ENCODE measurements at regions not wholly inside any gene's neighbourhood (a gene's known extent, or its start where the extent isn't known, plus 50 kb on each side); places are given as distances from the start of the nearest gene placed in this dataset.

DNA sequence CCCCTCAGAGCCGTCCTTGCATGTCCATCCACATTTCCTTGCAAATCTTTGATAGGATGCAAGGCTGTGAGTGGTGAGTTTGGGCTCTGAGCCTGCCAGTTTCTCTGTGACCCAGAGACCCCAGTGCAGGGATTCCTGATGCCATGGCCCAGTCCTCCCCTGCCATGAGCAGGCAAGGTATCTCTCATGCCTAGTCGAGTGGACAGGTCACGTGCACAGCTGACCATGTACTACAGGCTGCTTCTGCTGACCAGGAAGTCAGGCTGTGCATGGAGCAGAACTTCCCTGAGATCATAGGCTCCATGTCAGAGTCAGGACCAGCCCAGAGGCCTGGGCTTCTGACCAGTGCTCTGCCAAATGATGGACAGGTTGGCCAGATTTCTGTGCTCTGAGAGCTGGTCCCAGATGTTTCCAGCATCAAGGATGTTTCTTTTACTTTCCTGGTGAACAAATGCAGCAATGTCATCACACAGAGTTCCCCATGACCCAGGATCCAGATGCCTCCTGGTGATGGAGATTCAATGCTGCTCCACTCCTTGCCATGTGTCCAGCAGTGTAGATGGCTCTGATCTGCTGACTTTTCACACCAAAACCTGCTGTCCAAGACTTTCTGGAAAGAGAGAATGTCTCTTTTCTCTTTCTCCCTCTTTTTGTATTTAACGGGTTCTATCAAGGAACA lies 321.6 kb upstream of the HS6ST1 start:
- peak; percentile 16 for DNase-seq

DNA sequence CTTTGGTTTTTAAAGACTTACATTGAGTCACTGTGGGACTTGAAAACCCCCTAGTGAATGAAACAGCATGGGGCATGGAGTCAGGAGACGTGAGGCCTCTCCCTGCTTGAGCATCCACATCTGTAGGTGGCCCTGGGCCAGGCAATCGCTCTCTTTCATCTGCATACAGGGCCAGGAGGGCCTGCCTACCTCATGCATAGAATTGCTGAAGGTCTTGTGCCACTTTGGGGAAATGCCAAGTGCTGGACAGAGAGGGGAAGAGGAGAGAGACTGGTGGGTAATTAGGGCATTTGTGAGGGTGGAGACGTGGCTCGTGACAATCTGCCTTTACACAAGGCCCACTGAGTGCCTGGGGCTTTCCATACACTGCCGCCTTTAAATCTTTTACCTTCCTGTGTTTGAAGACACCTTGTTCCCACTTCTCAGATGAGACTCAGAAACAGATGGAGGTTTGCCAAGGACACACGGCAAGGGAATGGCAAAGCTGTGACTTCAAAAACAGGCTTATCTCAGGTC lies 322.2 kb upstream of the HS6ST1 start:
- peak; percentile 27 for DNase-seq

DNA sequence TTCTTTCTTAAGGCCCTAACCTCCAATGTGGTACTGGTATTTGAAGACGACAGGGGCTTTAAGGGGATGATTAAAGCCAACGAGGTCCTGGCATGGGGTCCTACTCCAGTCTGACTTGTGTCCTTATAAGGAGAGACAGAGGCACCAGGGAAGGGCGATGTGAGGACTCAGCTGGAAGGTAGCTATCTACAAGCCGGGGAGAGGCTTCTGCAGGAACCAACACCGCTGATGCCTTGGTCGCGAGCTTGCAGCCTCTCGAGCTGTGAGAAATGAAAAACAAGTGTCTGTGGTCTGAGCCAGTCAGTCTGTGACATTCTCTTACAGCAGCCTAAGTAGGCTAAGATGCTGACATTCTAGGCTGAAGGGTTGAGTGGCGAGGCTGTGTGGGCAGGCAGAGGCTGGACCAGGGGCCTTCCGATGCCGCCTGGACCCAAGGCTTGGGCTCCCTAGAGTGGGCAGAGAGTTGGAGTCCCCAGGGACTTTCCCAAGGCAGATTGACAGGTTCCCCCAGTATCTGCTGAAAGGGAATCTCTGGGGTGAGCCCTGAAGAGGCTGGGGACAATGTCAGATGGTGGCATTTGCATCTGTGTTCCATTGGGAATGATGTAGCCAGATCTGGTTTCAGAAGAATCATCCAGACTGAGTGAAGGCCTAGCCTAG lies 322.9 kb upstream of the HS6ST1 start:
- DNase-seq: peak; percentile 7

DNA sequence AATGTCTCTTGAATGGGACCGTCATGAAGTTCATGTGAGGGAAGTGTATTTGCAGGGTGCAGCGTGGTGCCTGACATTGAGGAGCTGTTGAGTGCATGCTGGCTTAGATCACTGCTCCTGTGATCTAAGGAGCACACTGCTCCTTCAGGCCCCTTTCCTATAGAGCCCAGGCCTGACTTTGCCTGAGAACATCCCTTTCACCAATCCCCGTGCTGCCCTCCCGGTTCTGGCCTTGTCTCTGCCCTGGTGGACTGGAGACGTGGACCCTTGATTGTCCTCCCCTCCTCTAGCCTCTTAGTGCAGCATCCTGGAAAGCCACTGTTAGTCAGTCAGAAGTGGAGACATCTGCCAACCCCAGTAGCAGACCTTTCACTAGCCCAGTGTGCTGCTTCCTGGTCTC lies 323.6 kb upstream of the HS6ST1 start:
- DNase-seq: no peak

DNA sequence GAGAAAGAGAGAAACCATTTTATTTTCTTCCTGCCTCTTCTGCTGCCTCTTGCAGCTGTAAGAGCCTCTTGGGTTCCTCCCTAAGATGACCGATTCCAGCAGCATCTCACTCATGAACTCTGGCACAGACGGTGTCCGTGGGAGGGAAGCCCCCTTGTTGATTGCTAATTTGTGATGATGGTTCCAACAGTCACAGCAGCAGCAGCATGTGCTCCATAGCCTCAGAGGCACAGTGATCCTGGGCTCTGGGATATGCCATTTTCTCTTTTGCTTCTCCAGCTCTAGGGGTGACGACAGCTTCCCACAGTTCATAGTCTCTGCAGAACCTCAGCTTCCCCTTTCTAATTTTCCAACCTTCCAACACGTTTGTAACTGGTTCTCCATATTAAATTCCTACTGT lies 324.2 kb upstream of the HS6ST1 start:
- DNase-seq: peak; percentile 35

DNA sequence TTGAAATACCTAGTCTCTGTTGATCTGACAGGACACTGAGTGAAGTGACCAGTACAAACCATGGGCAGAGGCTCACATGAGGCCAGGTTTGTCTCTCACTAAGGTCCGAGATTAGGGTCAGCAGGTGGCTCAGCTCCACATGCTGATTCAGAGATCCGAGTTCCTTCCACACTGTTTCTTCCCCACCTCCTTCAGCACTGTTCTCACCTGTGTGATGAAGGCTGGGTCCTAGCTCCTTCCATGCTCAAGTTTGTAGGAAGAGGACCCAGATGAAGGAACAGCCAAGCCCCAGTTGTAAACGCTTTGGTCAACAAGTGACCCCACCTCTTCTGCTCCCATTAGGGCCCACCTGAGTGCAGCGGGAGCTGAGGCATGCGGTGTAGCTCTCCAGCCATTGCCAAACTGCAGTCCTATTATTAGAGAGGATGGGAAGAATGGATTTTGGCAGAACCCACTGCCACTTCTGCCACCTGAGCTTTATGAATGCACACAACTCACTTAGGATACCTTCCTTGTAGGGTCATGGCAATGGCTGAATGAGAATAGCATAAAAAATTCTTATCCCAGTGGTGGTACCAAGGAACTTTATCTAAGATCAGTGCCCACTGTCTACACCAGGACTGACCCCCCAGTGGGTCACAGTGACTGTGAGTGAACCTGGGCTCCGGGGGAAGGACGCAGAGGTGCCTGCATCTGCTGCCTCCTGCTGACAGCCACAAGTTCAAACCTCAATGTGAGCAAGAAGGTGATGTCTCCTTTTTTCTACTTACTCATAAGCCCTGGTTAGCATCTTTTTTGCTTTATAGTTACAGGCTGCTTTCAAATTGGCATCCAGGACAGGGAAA lies 324.8 kb upstream of the HS6ST1 start:
- DNase-seq: peak; percentile 11

DNA sequence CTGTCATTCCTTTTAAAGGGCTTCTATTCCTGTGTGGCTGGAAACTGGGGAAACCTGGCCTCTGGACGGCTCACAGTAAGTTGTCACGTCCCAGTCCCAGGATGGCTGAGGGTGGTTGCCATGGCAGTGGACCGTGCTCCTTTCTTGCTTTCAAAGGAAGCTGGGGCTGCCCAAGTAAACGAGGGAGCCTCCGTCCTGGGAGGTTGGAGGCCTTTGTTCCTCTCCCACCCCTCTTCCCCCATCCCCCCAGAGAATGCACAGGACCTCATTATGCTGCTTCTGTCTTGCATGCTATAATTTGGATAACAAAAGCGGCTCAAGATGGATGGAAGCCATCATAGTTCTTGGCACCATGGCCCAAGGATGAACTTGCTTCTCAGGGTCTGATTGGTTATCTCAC lies 325.5 kb upstream of the HS6ST1 start:
- DNase-seq: no peak

DNA sequence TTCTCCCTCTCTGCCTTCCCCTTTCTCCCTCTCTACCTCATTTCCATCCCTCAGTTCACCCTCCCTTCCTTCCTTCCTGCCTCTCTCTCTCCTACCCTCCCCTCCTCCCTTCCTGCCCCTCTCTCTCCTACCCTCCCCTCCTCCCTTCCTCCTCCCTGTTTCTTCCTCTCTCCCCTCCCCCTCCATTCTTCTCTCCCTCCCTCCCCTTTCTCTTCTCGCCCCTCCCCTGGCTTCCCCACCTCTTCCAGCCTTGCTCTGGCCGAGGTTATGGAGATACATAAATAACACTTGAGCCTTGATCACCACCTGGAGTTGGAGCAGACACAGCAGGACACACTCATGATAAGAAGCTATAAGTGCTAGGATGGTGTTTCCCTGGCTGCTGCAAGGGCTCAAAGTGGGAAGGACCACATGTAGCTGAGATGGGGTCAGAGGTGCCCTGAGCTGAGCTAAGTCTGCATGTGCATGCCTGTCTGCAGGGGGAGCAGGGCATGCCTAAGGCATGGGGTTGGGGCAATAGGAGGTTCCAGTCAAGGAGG lies 326.1 kb upstream of the HS6ST1 start:
- no peak for DNase-seq

DNA sequence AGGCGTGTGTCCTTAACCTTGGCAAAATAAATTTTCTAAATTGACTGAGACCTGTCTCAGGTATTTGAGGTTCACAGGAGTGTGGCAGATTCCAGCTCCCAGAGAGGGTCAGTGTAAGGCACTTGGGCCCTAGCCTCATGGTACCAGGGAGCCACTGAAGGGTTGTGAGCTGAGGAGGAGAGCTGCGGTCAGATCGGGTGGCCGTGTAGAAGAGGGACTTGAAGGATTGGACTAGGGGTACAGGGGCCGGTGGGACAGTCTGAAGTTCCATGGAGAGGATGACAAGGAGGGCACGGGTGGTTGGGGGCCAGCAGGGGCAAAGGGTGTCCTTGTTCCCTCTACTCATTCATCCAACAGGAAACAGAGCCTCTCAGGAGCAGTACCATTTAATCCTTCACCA lies 327.0 kb upstream of the HS6ST1 start:
- DNase-seq: no peak

DNA sequence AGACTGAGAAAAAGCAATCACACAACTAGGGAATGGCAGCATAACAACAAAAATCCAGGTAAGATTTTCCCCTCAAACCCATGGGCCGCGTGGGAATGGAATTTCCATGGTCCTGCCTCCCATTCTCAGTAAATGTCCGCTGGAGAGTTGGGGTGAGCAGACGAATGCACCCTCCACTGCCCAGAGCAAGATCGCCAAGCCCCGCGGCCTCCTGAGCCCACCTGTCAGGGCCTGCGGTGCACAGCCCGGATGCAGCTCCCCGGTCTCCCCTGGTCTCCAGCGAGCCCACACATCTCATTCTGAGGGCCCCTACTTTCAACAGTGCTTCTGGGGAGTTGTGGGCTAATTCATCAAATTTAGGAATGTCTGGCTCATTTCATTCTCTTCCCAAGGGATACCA lies 327.4 kb upstream of the HS6ST1 start:
- DNase-seq: no peak

DNA sequence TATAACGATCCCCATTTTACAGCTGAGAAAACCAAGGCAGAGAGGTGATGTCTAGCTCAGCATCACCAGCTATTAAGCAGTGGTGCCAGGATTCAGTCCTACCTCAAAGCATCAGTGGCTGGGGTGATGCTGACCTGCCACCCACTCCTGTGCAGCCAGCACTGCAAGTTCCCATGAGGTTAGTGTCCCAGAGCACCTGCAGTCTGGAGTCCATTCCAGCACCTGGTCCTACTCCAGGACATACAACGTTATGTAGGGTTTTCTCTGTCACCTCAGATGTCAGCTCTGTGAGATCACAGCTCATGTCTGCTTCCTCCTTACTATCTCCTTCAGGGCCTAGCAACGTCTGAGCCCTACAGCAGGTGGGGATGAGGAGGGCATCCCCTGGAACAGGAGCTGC lies 328.0 kb upstream of the HS6ST1 start:
- DNase-seq: no peak

DNA sequence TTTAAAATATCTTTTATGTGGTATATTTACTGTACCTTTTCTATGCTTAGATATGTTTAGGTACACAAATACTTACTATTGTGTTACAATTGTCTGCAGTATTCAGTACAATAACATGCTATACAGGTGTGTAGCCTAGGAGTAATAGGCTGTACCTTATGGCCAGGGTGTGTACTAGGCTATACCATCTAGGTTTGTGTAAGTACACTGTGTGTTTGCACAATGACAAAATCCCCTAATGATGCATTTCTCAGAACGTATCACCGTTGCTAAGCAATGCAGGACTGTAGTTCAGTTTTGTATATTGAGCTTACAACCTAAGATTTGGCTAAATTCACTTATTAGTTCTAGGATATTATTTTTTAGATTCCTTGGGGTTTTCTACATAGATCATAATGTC lies 332.3 kb upstream of the HS6ST1 start:
- DNase-seq: no peak

DNA sequence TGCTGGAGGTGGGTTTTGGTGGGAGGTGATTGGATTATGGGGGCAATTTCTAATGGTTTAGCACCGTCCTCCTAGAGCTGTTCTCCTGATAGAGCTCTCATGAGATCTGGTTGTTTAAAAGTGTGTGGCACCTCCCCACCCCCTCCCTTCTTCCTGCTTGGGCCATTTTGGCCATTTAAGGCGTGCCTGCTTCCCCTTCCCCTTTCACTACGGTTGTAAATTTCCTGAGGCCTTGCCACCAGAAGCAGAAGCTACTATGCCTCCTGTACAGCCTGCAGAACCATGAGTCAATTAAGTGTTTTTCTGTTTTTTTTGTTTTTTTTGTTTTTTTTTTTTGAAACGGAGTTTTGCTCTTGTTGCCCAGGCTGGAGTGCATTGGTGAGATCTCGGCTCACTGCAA lies 335.7 kb upstream of the HS6ST1 start:
- no peak for DNase-seq

DNA sequence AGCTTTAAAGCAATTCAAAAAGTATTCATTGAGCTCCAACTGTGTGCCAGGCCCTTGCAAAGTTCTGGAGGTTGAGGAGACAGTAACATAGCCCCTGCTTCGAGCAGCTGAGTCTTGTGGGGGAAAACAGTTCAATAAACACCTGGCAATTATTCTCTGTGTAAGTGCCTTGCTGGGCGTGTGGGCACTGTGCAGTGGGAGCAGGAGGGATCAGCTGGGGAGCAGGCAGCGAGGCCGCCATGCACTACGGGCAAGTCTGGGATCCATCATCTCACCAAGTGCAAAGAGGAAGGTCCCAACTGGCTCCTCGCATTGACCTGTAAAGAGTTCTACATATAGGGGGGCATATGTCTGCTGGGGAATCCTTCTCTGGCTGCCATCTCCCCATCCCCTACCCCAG lies 342.2 kb upstream of the HS6ST1 start:
- no peak for DNase-seq

DNA sequence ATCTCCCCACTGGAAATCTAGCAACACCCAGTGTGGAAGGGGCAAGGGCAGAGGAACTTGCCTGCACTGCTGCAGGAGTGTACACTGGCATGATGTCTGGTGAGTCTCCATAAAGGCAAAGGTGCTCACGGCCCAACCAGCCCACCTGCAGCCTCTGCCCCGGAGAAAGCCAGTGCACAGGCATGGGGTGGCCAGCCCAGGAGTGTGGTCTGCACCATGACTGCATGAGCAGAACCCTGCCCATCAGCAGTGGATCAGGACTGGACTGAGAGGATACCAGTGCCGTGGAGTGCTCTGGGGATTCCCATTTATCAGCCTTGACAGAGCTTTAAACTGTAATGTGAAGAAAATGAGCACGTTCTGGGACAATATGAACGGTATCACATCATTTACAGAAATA lies 342.6 kb upstream of the HS6ST1 start:
- no peak for DNase-seq

DNA sequence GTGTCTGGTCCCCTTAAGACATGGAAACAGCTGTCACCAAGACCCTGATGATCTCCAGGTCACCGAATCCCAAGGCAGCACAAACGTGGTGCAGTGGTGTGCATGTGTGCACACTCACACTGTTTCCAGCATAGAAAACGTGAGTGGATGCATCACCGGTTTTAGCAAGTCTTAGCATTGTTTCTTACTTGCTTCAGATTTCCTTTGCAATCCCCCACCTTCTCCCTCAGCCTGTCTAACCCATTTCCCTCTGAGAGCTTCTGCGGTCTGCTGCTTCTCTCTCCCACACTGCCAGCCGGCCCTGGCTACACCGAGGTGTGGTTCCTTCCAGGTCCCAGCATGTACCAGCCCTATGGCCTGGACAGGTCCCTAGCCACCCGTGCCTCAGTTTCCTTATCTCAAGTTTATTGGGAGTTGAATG lies 343.4 kb upstream of the HS6ST1 start:
- DNase-seq: no peak

DNA sequence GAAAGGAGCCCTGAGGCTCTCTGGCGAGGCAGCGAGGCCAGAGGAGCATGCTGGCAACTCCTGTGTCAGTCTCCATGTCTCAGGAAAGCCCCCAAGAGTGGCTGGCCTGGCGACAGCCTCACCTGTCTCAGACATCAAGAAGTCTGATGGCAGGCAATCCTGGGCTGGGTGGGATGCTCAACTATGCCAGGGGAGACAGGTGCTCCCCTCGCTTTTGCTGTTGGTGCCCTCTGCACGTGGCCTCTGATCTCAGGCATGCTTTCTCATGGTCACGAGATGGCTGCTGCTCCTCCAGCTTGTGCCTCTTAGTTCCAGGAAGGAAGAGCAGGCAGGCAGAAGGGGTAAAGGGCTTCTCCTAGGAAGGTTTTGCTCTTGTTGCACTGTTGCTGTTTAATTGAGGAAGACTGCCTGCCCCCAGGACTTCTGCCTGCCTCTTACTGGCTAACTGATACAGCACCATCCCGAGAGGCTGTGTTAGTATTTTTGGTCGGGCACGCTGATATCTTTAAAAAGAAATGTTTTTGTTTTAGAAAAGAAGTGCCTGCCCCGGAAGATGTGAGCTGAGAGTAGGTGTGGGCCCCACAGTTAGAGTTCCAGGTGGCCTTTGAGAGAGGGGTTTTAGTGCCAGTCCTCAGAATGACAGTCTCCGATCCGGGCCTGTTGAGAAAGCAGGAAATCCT lies 344.8 kb upstream of the HS6ST1 start:
- DNase-seq: no peak

DNA sequence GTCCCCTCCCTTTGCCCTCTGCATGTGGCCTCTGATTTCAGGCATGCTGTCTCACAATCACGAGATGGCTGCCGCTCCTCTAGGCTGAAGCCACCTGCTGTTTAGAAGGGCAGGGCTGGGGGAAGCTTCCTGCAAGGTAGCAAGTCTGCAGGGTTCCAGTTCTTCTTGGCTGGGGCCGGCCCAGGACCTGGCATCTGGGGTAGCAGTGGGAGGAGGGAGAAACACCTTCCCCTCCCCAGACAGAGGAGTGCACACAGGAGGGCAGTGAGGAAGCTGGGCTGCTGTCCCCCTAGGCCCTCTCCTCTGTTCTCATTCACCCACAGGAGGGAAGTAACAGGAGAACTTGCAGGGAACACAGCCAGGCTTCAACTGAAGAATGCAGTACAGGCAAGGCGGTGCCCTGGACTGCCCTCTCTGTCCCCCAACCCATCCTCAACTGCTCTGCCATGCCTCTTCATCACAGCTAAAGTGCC lies 345.9 kb upstream of the HS6ST1 start:
- no peak for DNase-seq

DNA sequence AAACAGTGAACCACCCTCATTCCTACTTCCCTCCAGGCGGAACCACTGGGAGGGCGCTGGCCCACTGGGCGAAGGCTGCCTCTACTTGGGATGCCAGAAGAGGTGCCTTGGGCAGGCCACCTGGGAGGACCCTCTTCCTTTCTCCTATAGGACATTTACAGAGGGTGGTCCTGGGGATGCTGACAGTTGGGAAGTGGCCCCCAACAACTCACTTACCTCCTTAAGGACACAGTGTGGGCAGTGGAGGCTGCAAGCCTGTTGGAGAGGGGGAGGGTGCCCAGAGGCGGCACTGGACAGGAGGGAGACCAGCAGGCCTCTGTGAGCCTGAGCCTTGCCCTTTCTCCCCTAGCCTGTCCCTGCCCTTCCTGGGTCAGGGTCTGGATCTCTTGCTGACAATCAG lies 346.4 kb upstream of the HS6ST1 start:
- DNase-seq: no peak

DNA sequence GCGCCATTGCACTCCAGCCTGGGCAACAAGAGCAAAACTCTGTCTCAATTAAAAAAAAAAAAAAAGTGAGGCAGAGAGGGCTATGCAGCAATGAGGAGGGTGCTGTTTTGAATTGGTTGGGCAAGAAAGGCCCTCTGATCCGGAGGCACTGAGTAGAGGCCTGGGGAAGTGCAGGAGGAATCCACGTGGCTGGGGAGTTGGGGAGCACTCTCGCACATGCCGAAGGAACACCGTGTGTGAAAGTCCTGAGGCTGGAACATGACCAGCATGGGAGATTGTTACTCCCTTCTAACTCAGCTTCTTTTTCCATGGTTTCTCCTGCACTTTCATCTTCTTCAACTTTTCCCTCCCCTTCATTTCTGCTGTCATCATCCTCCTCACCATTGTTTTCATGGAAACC lies 347.9 kb upstream of the HS6ST1 start:
- no peak for DNase-seq

DNA sequence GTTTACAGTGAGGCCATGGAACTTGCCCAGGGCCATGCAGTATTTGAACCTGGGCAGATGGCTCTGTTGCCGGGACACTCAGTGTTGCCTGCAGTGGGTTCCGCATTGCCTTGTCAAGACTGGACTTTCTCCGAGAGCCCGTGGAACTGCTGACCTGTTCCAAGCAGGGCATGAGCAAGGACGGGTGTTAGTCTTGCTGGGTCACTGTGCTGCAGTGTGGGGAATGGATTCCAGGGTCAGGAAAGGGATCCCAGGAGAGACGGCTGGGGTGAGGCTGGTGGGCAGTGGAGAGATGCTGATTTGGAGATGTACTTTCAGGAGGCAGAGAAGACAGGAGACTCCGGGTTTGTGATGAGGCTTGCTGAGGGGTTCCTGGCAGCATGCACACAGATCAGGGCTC lies 348.7 kb upstream of the HS6ST1 start:
- no peak for DNase-seq

DNA sequence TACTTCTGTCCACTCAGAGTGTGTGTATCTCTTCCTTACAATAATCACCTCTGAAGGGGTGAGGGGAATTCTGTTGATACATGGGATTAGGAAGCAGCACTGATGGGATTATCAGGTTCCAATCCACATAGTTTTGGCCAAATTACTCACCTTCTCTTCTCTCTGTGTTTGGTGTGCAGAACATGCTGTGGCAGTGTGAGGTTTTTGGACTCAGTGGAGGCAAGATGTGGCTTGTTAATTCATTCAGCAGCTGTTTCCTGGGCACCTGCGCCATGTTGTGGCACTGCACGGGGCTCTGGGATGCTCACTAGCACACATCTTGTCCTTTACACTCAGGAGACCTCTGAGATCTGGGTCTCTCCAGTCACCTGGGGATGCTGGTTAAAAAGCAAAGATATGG lies 350.3 kb upstream of the HS6ST1 start:
- no peak for DNase-seq

DNA sequence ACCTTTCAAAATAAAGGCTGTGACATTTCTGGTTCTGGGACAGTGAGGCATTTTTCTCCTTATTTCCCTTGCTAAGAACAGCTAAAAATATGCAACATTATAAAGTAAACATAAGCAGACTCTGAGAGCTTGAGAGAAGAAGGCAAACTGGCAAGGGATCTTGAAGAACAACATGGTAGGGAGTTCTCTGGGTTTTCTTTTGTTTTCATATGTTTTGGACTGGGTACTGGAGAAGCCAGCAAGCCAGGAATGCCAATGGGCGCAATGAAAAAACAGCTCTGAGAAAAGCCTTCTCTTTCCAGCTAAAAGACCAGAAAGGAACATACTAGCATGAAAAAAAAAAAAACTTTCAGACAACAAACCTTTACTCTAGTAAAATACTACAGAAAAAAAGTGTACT lies 351.4 kb upstream of the HS6ST1 start:
- DNase-seq: no peak
